Lower leg skin (tissue), 4 donors: ENCODE measurements at regions not wholly inside any gene's neighbourhood (a gene's known extent, or its start where the extent isn't known, plus 50 kb on each side); places are given as distances from the start of the nearest gene placed in this dataset.

Experiments
- DNase-seq, 2 donors: peaks; one replicate each; pipeline ENCODE4 v3.0.0-alpha.2; 2019; ENCODE audit warnings: low spot score in 2 of 2
- H3K4me3 ChIP-seq: fragments of 200-600 bp; sonication (generic); 2 replicates; pipeline ENCODE4 v1.5.1; 2017; ENCODE audit warnings: mild to moderate bottlenecking, low read depth; ENCODE audit not compliant: poor library complexity, severe bottlenecking
- CTCF ChIP-seq, 3 donors: fragments of 450-650 bp; IDR thresholded peaks; one replicate each; pipeline ENCODE4 v1.5.1; 2016; ENCODE audit warnings: antibody characterized with exemption in 3 of 3, mild to moderate bottlenecking in 3 of 3, moderate library complexity in 2 of 3
- POLR2A ChIP-seq, 2 donors: fragments of 450-650 bp; IDR thresholded peaks; one replicate each; pipeline ENCODE4 v1.6.1; 2016 to 2017; ENCODE audit warnings: antibody characterized with exemption in 2 of 2, mild to moderate bottlenecking in 1 of 2, moderate library complexity in 1 of 2
- WGBS, 2 donors: methylation state at CpG; one replicate each; pipeline ENCODE4 v1.1.5; 2018; 5-methylcytosine and 5-hydroxymethylcytosine counted together
- intact Hi-C: fragments of 100-400 bp; cut with DNase I; formaldehyde crosslinking; loops from one replicate; pipeline ENCODE4 v1.15.0; 2023; ENCODE audit warnings: low total_unique reads

GRCh38 chr22:26979294-26979693, 321.9 kb downstream of the MIAT start:
- intact Hi-C loops = no loop called here
- WGBS, 2 donors = 42 to 54% methylated on average over 6 of the region's 6 CpGs
- no peak overlapping the region for H3K4me3 ChIP-seq
- no peak for TF ChIP-seq CTCF (IDR thresholded peaks at IDR 0.05)
- peak in 1 of 2 donors; percentile 32 for DNase-seq

GRCh38 chr22:26981111-26981510, 323.7 kb downstream of the MIAT start:
- DNase-seq = no peak
- no peak overlapping the region for H3K4me3 ChIP-seq
- 85% methylated on average over 7 of the region's 7 CpGs for WGBS, 2 donors
- intact Hi-C loops = no loop called here
- TF ChIP-seq POLR2A (IDR thresholded peaks at IDR 0.05) = no peak
- no peak for TF ChIP-seq CTCF (IDR thresholded peaks at IDR 0.05)

DNA sequence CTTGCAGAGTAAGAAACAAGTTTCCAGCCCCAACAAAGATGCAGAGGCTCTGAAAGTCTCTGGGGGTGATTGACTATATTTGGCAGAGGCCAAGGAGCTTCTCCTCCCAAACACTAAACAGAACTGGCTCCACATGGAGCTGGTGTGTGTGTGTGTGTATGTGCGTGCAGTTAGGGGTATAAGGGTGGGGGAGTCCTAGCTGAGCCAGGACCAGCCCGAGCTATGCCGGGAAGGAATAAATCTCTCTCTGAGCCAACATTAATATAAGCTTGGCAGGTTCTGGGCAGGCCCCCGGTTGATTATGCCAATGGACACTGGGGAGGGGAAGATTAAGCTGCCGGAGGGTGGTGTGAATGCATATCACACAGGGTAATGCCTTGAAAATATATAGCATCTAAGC, 324.2 kb downstream of the MIAT start:
- WGBS, 2 donors = 46 to 50% methylated on average over 5 of the region's 5 CpGs
- no peak overlapping the region for H3K4me3 ChIP-seq
- no peak for TF ChIP-seq POLR2A (IDR thresholded peaks at IDR 0.05)
- no peak for TF ChIP-seq CTCF (IDR thresholded peaks at IDR 0.05)
- DNase-seq = no peak
- intact Hi-C loops = no loop called here

DNA sequence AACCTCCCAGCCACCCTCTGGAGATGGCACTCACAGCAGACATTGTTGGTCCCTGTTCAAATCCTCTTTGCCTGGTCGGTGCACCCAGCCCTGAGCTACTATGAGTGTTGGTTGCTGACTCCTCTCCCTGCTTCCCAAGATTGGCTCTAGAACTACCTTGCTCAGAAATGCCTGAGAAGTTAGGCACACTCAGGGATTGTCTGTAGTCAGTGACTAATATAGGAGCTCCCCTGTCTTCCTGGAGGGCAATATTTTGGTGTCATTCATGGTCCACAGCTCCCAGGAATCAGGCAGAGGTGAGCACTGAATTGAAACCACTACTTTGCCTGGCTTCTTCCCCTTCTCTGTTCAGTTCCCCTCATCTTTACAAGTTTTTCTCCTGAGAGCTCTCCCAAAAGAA, 325.9 kb downstream of the MIAT start:
- 25 to 38% methylated on average over 1 of the region's 1 CpG for WGBS, 2 donors
- TF ChIP-seq CTCF (IDR thresholded peaks at IDR 0.05) (no peak), POLR2A (IDR thresholded peaks at IDR 0.05) (no peak)
- DNase-seq = no peak
- no peak overlapping the region for H3K4me3 ChIP-seq
- intact Hi-C loops = no loop called here

- TF ChIP-seq POLR2A (IDR thresholded peaks at IDR 0.05) = no peak
- TF ChIP-seq CTCF (IDR thresholded peaks at IDR 0.05) = no peak
- H3K4me3 ChIP-seq = no peak overlapping the region
- WGBS, 2 donors = 72 to 96% methylated on average over 2 of the region's 2 CpGs
- intact Hi-C loops = no loop called here
- no peak for DNase-seq
Observed at GRCh38 chr22:26985206-26985605, 327.8 kb downstream of the MIAT start.

DNA sequence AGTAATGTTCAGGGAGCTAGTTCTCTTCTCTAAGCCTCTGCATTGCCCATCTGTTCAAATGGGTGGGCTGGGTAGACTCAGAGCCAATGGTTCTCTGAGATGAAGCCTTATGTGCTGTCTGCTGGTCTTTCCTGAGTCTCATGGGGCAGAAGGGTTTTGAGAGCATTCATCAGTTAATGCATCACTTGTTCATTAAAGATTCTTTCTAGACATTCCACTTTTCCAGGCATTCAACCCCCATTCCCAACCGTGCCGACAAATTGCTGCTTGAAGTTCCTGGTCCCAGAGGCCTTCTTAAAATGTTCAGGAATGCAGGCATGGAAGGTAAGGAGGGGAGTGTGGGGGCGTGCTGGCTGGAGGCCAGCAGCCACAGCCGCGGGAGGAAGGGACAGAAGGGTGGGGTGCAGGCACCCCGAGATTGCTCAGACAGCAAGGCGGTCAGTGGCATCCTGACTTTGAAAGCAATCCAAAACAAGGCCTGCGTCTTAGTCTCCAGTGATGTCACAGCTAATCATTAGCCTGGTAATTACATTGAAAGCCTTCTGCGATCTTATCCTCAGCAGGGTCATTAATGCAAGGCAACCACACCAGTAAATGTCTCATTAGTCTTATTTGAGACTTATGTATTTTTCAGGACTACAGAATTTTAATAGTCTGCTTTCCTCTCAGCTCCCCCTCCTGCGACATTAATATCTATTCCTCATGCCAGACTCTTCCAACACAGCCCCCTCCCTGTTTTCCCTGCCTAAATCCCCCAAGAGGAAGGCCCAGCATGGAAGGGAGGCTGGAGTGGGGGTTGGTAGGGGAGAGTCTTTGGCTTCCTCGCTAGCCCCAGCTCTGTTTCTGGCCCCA, 328.8 kb downstream of the MIAT start:
- TF ChIP-seq CTCF (IDR thresholded peaks at IDR 0.05) = no peak
- WGBS, 2 donors = 44 to 46% methylated on average over 11 of the region's 11 CpGs
- peak in 1 of 2 donors; percentile 39 for DNase-seq
- H3K4me3 ChIP-seq = no peak overlapping the region
- intact Hi-C loops = no loop called here
